Activated CD8-positive, alpha-beta T cell treated with anti-CD3 and anti-CD28 coated beads for 36 hours (primary cell): ENCODE measurements at regions not wholly inside any gene's neighbourhood (a gene's known extent, or its start where the extent isn't known, plus 50 kb on each side); places are given as distances from the start of the nearest gene placed in this dataset.

Experiments
- ATAC-seq: fragments of 200-7000 bp; cut with Tn5 transposase; one replicate; pipeline ENCODE4 v1.10.0; 2021; ENCODE audit warnings: mild to moderate bottlenecking, moderate library complexity
- CTCF ChIA-PET: fragments of 350-600 bp; sonication (Branson Sonifier 250); formaldehyde crosslinking; loops from one replicate; lab custom pipeline; 2021; ENCODE audit warnings: antibody characterized with exemption; lab: Charles Lee
- POLR2A ChIA-PET: fragments of 350-600 bp; sonication (Branson Sonifier 250); formaldehyde crosslinking; loops from one replicate; lab custom pipeline; 2021; ENCODE audit warnings: antibody characterized with exemption; lab: Charles Lee
- DNase-seq: peaks from one replicate; pipeline ENCODE4 v3.0.0-alpha.2; 2020
- H3K27ac Mint-ChIP-seq: one replicate; pipeline ENCODE4 v1.8.0; 2021; ENCODE audit warnings: mild to moderate bottlenecking, mixed read lengths
- H3K27me3 Mint-ChIP-seq: one replicate; pipeline ENCODE4 v1.8.0; 2021; ENCODE audit warnings: mixed read lengths
- H3K36me3 Mint-ChIP-seq: one replicate; pipeline ENCODE4 v1.8.0; 2021; ENCODE audit warnings: low read depth, mixed read lengths
- H3K4me1 Mint-ChIP-seq: one replicate; pipeline ENCODE4 v1.8.0; 2021; ENCODE audit warnings: low read depth, mixed read lengths
- H3K4me3 Mint-ChIP-seq: one replicate; pipeline ENCODE4 v1.8.0; 2021; ENCODE audit warnings: mild to moderate bottlenecking, moderate library complexity, mixed read lengths
- H3K9me3 Mint-ChIP-seq: one replicate; pipeline ENCODE4 v1.8.0; 2021; ENCODE audit warnings: mixed read lengths
- CTCF ChIP-seq: fragments of 200-600 bp; IDR thresholded peaks from one replicate; pipeline ENCODE4 v1.8.0; 2022; ENCODE audit warnings: antibody characterized with exemption, mild to moderate bottlenecking
- intact Hi-C: fragments of 100-400 bp; cut with micrococcal nuclease; formaldehyde crosslinking; loops from one replicate; pipeline ENCODE4 v1.10.0; 2022

DNA sequence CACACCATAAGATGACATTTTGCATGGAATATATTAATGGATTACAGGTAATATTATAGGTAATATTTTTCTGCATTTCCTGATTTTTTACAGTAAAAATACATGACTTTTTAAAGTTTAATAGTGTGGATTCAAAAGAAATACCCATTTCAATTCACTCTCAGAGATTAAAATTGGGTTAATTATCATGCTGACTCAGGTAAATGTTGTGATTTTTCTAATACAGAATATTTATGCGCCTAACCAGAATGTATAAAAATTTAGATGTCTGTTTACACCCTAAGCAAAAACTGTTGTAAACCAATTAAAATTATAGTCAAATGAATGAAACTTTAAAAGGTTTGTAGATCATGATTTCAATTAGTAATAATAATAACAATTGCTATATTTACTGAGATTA lies 117.2 kb upstream of the FLRT2 start:
- intact Hi-C loops: no loop called here

GRCh38 chr14:85413836-85414526 lies 116.0 kb upstream of the FLRT2 start:
- DNase-seq (no peak), ATAC-seq (no peak)
- Mint-ChIP-seq H3K4me1 (no peaks in the 10 kb centered on the region), H3K27me3 (no peaks in the 10 kb centered on the region), H3K9me3 (peaks cover 2% of the 10 kb centered on the region), H3K27ac (no peak overlapping the region), H3K4me3 (no peak overlapping the region), H3K36me3 (no peaks in the 10 kb centered on the region)
- TF ChIP-seq CTCF: no peak
- POLR2A ChIA-PET: no interaction called here
- intact Hi-C loops: no loop called here
- CTCF ChIA-PET: no interaction called here

More for the DNA sequence above, 117.2 kb upstream of the FLRT2 start:
- Mint-ChIP-seq H3K36me3 (no peaks in the 10 kb centered on the region), H3K4me3 (no peak overlapping the region), H3K27me3 (no peaks in the 10 kb centered on the region), H3K9me3 (peaks cover 2% of the 10 kb centered on the region), H3K27ac (no peak overlapping the region), H3K4me1 (no peaks in the 10 kb centered on the region)
- ATAC-seq: no peak
- no peak for DNase-seq
- CTCF ChIA-PET: no interaction called here
- TF ChIP-seq CTCF: no peak
- POLR2A ChIA-PET: no interaction called here

DNA sequence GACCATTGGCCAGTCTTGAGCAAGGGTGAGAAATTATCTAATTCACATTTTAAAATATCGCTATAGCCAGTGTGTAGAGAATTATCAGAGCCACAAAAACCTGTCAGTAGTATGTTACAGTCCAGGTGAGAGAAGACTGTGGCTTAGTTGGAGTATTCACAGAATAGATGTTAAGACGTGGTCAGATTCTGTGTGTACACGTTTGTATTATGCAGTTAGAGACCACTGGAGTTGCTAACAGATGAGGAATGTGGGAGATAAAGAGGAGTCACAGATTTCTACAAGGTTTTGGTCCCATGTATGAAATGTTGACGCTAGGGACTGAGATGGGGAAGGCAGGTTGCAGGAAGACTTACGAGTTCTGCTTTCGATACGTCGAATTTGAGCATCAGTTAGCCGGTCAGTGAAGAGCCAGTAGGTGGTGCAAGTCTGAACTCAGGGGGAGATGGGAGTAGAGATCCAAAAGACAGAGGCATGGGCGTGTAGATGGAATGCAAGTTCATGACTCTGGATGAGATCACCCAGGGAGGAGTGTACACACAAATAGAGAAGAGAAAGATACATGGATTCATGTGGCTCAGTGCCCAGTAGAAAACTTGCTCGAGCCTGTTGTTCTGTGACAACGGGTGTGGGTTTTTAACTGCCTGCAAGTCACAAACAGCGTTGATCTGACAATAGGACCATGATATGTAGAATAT lies 114.8 kb upstream of the FLRT2 start:
- ATAC-seq (no peak), DNase-seq (no peak)
- H3K4me3 Mint-ChIP-seq: no peak overlapping the region
- H3K9me3 Mint-ChIP-seq: peaks cover 2% of the 10 kb centered on the region
- no peak for TF ChIP-seq CTCF
- H3K4me1 Mint-ChIP-seq: no peaks in the 10 kb centered on the region
- CTCF ChIA-PET: no interaction called here
- H3K36me3 Mint-ChIP-seq: no peaks in the 10 kb centered on the region
- H3K27ac Mint-ChIP-seq: no peak overlapping the region
- H3K27me3 Mint-ChIP-seq: no peaks in the 10 kb centered on the region
- POLR2A ChIA-PET: no interaction called here
- intact Hi-C loops: no loop called here

DNA sequence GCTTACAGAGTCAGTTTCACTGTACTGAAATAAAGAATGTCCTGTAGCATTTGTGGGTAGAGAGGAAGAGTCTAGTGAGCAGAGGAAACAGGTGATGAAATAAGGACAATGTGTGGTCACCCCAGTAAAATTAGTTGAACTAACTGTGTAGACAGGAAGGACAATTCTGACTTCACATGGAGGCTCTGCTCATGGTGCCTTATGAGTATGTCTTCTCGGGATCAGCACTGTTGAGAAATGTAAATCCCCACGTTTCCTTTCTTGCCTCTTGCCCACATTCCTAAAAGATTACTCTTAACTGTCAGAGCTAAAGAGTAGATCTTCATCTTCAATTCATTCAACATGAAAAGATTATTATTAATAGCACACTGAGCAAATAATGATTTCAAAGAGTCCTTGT lies 113.2 kb upstream of the FLRT2 start:
- TF ChIP-seq CTCF: no peak
- no peaks in the 10 kb centered on the region for H3K4me1 Mint-ChIP-seq
- no peak for ATAC-seq
- H3K36me3 Mint-ChIP-seq: no peaks in the 10 kb centered on the region
- DNase-seq: no peak
- H3K4me3 Mint-ChIP-seq: no peak overlapping the region
- H3K27ac Mint-ChIP-seq: no peak overlapping the region
- CTCF ChIA-PET: no interaction called here
- POLR2A ChIA-PET: no interaction called here
- no peaks in the 10 kb centered on the region for H3K27me3 Mint-ChIP-seq
- no peaks in the 10 kb centered on the region for H3K9me3 Mint-ChIP-seq
- intact Hi-C loops: no loop called here

DNA sequence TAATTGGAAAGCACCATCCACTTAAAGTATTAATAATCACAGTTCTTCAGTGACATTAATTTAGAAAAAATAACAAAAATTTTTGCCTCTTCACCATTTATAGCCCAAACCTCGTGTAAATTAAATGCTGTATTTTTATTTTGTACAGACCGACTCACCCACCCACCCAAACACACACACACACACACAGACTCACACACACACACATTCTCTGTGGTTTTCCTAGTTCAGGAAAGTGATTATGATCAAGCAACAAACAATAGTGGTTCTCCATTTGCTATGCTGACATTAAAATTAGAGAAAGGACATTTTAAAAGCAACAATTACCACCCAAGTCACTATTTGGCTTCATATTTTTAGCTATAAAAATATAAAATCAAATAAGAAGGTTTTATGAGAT lies 112.5 kb upstream of the FLRT2 start:
- Mint-ChIP-seq H3K36me3 (no peaks in the 10 kb centered on the region), H3K27me3 (no peaks in the 10 kb centered on the region), H3K9me3 (no peaks in the 10 kb centered on the region), H3K4me1 (no peaks in the 10 kb centered on the region), H3K27ac (no peak overlapping the region), H3K4me3 (no peak overlapping the region)
- ATAC-seq: no peak
- no peak for DNase-seq
- intact Hi-C loops: no loop called here
- no peak for TF ChIP-seq CTCF
- ChIA-PET POLR2A (no interaction called here), CTCF (no interaction called here)
